ENCODE measurements at regions not wholly inside any gene's neighbourhood (a gene's known extent, or its start where the extent isn't known, plus 50 kb on each side); places are given as distances from the start of the nearest gene placed in this dataset.

DNA sequence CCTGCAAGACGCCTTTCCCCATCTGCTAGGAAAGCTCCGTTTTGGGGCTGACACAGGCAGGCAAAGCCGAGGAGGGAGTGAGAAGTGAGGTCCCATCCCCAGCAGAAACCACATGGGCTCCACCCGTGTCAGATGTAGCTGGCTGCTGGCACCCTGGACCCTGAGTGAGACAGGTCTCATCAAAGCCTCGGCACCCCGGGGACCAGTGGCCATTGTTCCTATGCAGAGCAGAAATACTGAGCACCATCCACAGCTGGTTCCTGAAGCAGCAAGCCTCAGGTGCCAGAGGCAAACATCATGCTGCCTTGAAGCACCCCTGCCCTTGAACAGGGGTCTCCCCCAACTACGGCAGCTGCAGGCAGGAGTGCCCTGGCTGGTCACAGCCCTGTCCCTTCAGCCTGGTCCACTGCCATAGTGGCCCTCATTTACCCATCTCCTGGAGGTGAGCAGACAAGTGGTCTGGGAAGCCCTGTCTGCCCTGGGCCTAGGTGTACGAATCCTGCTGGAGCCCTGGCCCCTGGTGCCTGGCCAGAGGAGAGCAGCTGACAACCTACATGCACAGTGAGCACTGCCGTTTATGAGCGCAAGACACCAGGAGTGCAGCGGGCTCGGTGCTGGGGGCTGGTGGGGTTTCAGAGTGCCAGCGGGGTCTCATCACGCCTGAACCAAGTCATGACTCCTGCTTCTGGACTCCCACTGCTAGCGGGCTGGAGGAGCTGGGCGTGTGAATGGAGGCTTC lies 289.8 kb upstream of the RTL1 start:
- no peak overlapping the region for H3K4me3 Mint-ChIP-seq (ENCODE audit: unreplicated experiment)
- H3K27me3 Mint-ChIP-seq (ENCODE audit: insufficient read depth, unreplicated experiment), result peaks cover 30% of the 10 kb centered on the region
- no peaks in the 10 kb centered on the region for H3K4me1 Mint-ChIP-seq (ENCODE audit: insufficient read depth, unreplicated experiment)
- intact Hi-C loops (cut with micrococcal nuclease), result no loop called here
- POLR2A ChIA-PET, result no interaction called here
- H3K36me3 Mint-ChIP-seq (ENCODE audit: insufficient read depth, unreplicated experiment), result no peaks in the 10 kb centered on the region
- no TSS peak for BruUV-seq (replicated peaks)
- TF ChIP-seq, protein P1, sequence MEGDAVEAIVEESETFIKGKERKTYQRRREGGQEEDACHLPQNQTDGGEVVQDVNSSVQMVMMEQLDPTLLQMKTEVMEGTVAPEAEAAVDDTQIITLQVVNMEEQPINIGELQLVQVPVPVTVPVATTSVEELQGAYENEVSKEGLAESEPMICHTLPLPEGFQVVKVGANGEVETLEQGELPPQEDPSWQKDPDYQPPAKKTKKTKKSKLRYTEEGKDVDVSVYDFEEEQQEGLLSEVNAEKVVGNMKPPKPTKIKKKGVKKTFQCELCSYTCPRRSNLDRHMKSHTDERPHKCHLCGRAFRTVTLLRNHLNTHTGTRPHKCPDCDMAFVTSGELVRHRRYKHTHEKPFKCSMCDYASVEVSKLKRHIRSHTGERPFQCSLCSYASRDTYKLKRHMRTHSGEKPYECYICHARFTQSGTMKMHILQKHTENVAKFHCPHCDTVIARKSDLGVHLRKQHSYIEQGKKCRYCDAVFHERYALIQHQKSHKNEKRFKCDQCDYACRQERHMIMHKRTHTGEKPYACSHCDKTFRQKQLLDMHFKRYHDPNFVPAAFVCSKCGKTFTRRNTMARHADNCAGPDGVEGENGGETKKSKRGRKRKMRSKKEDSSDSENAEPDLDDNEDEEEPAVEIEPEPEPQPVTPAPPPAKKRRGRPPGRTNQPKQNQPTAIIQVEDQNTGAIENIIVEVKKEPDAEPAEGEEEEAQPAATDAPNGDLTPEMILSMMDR (IDR thresholded peaks at IDR 0.05; ENCODE audit: unreplicated experiment), result no peak
- H3K9me3 Mint-ChIP-seq (ENCODE audit: unreplicated experiment), result peaks cover 12% of the 10 kb centered on the region
- CTCF ChIA-PET, result no interaction called here
- H3K27ac Mint-ChIP-seq (ENCODE audit: low read depth, unreplicated experiment), result no peak overlapping the region
- DNase-seq (ENCODE audit: unreplicated experiment), result no peak

DNA sequence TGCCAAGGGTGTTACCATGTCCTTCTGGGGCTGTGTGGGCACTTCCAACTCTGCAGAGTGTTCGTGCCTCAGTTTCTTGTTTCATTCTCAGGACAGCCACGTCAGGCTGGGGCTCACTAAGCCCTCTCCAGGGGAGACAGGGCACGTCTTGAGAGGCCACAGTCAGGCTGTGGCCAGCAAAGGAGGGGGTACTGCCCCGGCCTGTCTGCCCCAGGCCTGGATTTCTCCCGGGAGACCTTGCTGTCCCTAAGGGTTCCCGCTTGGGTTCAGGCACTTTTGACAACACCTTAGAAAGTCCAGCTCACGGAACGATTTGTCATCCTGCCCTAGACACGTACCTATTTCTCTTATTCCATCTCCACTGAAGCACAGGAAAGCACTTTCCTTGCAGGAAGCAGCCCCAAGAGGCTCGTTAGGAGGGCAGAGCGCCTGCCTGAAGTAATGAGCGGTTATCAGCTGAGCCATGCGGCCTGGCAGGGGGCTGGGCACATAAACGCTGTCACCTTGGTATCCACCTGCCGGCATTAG lies 290.4 kb upstream of the RTL1 start:
- POLR2A ChIA-PET, result no interaction called here
- Mint-ChIP-seq H3K36me3 (ENCODE audit: insufficient read depth, unreplicated experiment) (no peaks in the 10 kb centered on the region), H3K27ac (ENCODE audit: low read depth, unreplicated experiment) (no peak overlapping the region), H3K27me3 (ENCODE audit: insufficient read depth, unreplicated experiment) (peaks cover 24% of the 10 kb centered on the region), H3K4me3 (ENCODE audit: unreplicated experiment) (no peak overlapping the region), H3K9me3 (ENCODE audit: unreplicated experiment) (peaks cover 12% of the 10 kb centered on the region), H3K4me1 (ENCODE audit: insufficient read depth, unreplicated experiment) (no peaks in the 10 kb centered on the region)
- DNase-seq (ENCODE audit: unreplicated experiment), result no peak
- CTCF ChIA-PET, result no interaction called here
- intact Hi-C loops (cut with micrococcal nuclease), result no loop called here
- TF ChIP-seq, protein P1 (IDR thresholded peaks at IDR 0.05; ENCODE audit: unreplicated experiment), result no peak
- no TSS peak for BruUV-seq (replicated peaks)

DNA sequence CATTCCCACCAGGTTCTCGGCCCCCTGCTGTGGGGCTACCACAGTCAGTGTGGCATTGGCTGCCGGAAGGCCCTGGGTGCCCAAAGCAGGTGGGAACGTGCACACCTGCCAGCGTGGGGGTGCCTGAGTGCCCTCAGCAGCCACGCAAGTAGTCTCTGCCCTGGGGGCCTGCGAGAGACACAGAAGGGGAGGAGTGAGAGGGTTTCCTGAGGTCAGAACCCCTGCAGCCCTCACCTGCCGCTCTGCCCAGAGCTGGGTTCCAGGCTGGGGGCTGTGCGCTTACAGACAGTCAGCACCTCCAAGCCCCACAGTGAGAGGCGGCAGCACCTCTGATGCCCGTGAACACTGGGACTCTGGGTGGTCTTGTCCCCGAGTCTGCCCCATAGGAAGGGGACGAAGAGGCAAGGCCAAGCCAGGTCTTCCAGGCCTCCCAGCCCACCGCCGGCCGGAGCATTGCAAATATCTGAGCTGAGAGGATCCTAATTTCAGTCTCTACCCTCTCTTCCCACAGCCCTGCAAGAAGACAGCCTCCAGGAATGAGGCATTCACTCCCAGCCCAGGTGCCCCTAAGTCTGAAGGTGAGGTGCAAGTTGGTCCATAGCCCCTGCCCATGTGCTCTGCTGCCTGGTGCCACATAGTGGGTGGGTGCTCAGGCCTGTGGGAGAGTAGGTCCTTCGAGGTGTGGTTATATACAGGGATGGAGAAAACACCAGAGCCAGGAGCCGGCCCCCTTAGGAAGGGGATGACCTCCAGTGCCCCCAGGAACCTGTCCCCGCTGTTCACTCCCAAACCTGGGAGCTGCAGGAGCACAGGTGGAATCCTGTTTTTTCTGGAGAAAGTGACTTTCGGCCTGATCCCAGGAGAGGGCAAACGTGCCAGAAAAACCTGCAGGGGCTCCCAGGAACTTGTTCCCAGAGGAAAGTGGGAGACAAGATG lies 291.1 kb upstream of the RTL1 start:
- intact Hi-C loops (cut with micrococcal nuclease), result no loop called here
- Mint-ChIP-seq H3K27ac (ENCODE audit: low read depth, unreplicated experiment) (no peak overlapping the region), H3K4me3 (ENCODE audit: unreplicated experiment) (no peak overlapping the region), H3K27me3 (ENCODE audit: insufficient read depth, unreplicated experiment) (peaks cover 16% of the 10 kb centered on the region), H3K4me1 (ENCODE audit: insufficient read depth, unreplicated experiment) (no peaks in the 10 kb centered on the region), H3K9me3 (ENCODE audit: unreplicated experiment) (peaks cover 8% of the 10 kb centered on the region), H3K36me3 (ENCODE audit: insufficient read depth, unreplicated experiment) (no peaks in the 10 kb centered on the region)
- no peak for DNase-seq (ENCODE audit: unreplicated experiment)
- TF ChIP-seq, protein P1 (IDR thresholded peaks at IDR 0.05; ENCODE audit: unreplicated experiment), result no peak
- ChIA-PET POLR2A (interaction anchor here (0.6 kb wide), 1 partner anchor 18 kb away, joined by 3 read pairs; no protein-coding TSS in a partner anchor), CTCF (no interaction called here)
- no TSS peak for BruUV-seq (replicated peaks)

DNA sequence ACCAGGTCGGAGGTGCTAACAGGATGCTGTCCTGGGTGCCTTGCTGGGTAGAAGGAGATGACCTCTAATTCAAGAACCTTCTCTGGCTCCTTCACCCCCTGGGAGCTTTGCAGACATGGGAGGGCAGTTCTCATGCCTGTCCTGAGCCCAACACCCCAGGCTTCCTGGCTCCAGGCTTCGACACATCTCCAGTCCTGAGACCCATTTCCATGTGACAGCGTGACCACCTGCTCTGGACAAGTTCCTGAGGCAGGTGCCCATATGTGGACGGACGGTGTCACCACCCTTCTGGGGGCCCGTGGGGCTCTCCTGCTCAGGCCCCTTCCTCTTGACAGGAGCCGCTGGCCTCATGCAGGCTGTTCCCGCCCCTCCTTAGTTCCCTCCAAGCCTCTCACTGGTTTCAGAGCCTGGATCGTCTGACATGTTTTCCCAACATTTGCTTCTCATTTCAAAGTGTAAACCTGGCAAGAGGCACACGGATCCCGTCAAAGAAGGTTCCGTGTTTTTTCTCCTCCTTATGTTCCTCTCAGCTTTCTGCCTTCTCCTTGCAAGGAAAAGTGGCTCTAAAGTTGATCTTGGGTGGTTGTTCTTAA lies 291.9 kb upstream of the RTL1 start:
- no TSS peak for BruUV-seq (replicated peaks)
- ChIA-PET POLR2A (interaction anchor here (0.6 kb wide), 1 partner anchor 18 kb away, joined by 3 read pairs; no protein-coding TSS in a partner anchor), CTCF (interaction anchor here (0.6 kb wide), 1 partner anchor 305 kb away, joined by 3 read pairs; no protein-coding TSS in a partner anchor)
- no peak overlapping the region for H3K4me3 Mint-ChIP-seq (ENCODE audit: unreplicated experiment)
- no peaks in the 10 kb centered on the region for H3K4me1 Mint-ChIP-seq (ENCODE audit: insufficient read depth, unreplicated experiment)
- H3K36me3 Mint-ChIP-seq (ENCODE audit: insufficient read depth, unreplicated experiment), result no peaks in the 10 kb centered on the region
- H3K9me3 Mint-ChIP-seq (ENCODE audit: unreplicated experiment), result peaks cover under 1% of the 10 kb centered on the region
- no peak overlapping the region for H3K27ac Mint-ChIP-seq (ENCODE audit: low read depth, unreplicated experiment)
- DNase-seq (ENCODE audit: unreplicated experiment), result no peak
- intact Hi-C loops (cut with micrococcal nuclease), result no loop called here
- TF ChIP-seq, protein P1 (IDR thresholded peaks at IDR 0.05; ENCODE audit: unreplicated experiment), result no peak
- peaks cover 9% of the 10 kb centered on the region for H3K27me3 Mint-ChIP-seq (ENCODE audit: insufficient read depth, unreplicated experiment)
